Right lobe of liver (tissue), 6 donors: ENCODE measurements at regions not wholly inside any gene's neighbourhood (a gene's known extent, or its start where the extent isn't known, plus 50 kb on each side); places are given as distances from the start of the nearest gene placed in this dataset.

Source experiments
- ATAC-seq, 4 donors: fragments of 200-7000 bp; cut with Tn5 transposase; one replicate each; pipeline ENCODE4 v1.9.1; 2020; ENCODE audit warnings: mild to moderate bottlenecking in 4 of 4, moderate library complexity in 4 of 4
- DNase-seq, 3 donors: peaks; one replicate each; pipeline ENCODE4 v3.0.0-alpha.2; 2020
- H3K27ac ChIP-seq, 3 donors: fragments of 200-600 bp; one replicate each; pipeline ENCODE4 v1.8.0; 2022
- H3K27me3 ChIP-seq, 2 donors: fragments of 200-600 bp; one replicate each; pipeline ENCODE4 v1.8.0; 2022
- H3K36me3 ChIP-seq, 4 donors: fragments of 200-600 bp; sonication (generic) in 1 of 4; one replicate each; pipeline versions ENCODE4 v1.5.1 to v1.8.0; 2017 to 2022; ENCODE audit warnings: control low read depth in 1 of 4
- H3K4me1 ChIP-seq, 4 donors: fragments of 200-600 bp; sonication (generic) in 1 of 4; one replicate each; pipeline versions ENCODE4 v1.5.1 to v1.8.0; 2017 to 2022; ENCODE audit warnings: control low read depth in 1 of 4
- H3K4me3 ChIP-seq, 3 donors: fragments of 200-600 bp; one replicate each; pipeline ENCODE4 v1.8.0; 2022
- H3K9me3 ChIP-seq, 4 donors: fragments of 200-600 bp; sonication (generic) in 1 of 4; one replicate each; pipeline versions ENCODE4 v1.5.1 to v1.8.0; 2017 to 2022; ENCODE audit warnings: control low read depth in 1 of 4
- CTCF ChIP-seq, 4 donors: fragments of 200-600 bp in 3 of 4; fragments of 450-650 bp in 1 of 4; IDR thresholded peaks; one replicate each; pipeline versions ENCODE4 v1.5.1 to v1.8.0; 2016 to 2022; ENCODE audit warnings: antibody characterized with exemption in 4 of 4, mild to moderate bottlenecking in 2 of 4
- POLR2A ChIP-seq: fragments of 450-650 bp; IDR thresholded peaks from one replicate; pipeline ENCODE4 v1.6.1; 2017; ENCODE audit warnings: antibody characterized with exemption, mild to moderate bottlenecking
- WGBS: methylation state at CpG from one replicate; pipeline ENCODE4 v1.1.6; 2018; ENCODE audit warnings: low coverage, low lambda C conversion rate; ENCODE audit not compliant: insufficient coverage; ENCODE audit errors: missing lambda C conversion rate; 5-methylcytosine and 5-hydroxymethylcytosine counted together
- intact Hi-C, 2 donors: fragments of 100-400 bp; cut with DNase I; formaldehyde crosslinking; loops; one replicate each; pipeline versions ENCODE4 v1.11.2 to v1.14.1; 2022
- donor health status: DM: no; HTN: yes; CAD: no.
- donor health status: DM: no; HTN: no; CAD: no.
- donor health status: DM: no; HTN: no; CAD: no.
- donor health status: DM: no; HTN: yes; CAD: no.
- donor health status: DM: no; HTN: yes; CAD: no.

GRCh38 chr3:84128024-84128423, 830.8 kb upstream of the CADM2 start:
- Histone ChIP-seq H3K27me3 (no peaks in the 10 kb centered on the region), H3K4me3 (no peak overlapping the region), H3K27ac (no peak overlapping the region), H3K9me3 (no peaks in the 10 kb centered on the region), H3K36me3 (no peaks in the 10 kb centered on the region), H3K4me1 (no peaks in the 10 kb centered on the region)
- no peak for DNase-seq
- TF ChIP-seq POLR2A: no peak
- TF ChIP-seq CTCF (IDR thresholded peaks at IDR 0.05): no peak
- intact Hi-C loops: no loop called here
- no peak for ATAC-seq
- 52% methylated on average over 2 of the region's 2 CpGs for WGBS

DNA sequence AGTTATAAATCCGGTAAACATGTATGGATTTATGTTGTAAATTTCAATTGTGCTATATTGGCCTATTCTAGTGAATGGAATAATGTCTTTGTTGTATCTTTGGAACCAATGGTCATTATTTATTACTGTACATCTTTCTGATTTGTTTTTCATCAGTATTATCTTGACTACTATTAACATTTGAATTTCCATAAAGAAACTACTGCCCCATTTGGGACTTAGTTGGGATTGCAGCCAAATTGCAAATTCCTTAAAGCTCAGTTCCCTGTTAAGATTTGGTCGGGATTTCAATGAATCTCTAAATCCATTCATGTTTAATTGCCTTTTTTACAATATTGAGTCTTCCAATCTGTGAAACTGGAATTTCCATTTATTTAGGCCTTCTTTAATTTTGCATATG, 822.4 kb upstream of the CADM2 start:
- Histone ChIP-seq H3K27me3 (no peaks in the 10 kb centered on the region), H3K36me3 (no peaks in the 10 kb centered on the region), H3K4me3 (no peak overlapping the region), H3K27ac (no peak overlapping the region), H3K4me1 (no peaks in the 10 kb centered on the region), H3K9me3 (no peaks in the 10 kb centered on the region)
- no peak for DNase-seq
- ATAC-seq: no peak
- TF ChIP-seq POLR2A (no peak), CTCF (IDR thresholded peaks at IDR 0.05) (no peak)
- WGBS: 36% methylated on average over 2 of the region's 2 CpGs
- intact Hi-C loops: no loop called here

- Histone ChIP-seq H3K27me3 (no peaks in the 10 kb centered on the region), H3K36me3 (no peaks in the 10 kb centered on the region), H3K9me3 (no peaks in the 10 kb centered on the region), H3K27ac (no peak overlapping the region), H3K4me3 (no peak overlapping the region), H3K4me1 (no peaks in the 10 kb centered on the region)
- 40% methylated on average over 3 of the region's 3 CpGs for WGBS
- intact Hi-C loops: no loop called here
- ATAC-seq (no peak), DNase-seq (no peak)
- TF ChIP-seq CTCF (IDR thresholded peaks at IDR 0.05) (no peak), POLR2A (no peak)
These were observed 818.2 kb upstream of the CADM2 start for GRCh38 chr3:84140631-84141030.

- Histone ChIP-seq H3K4me1 (no peaks in the 10 kb centered on the region), H3K27me3 (no peaks in the 10 kb centered on the region), H3K27ac (no peak overlapping the region), H3K4me3 (no peak overlapping the region), H3K9me3 (no peaks in the 10 kb centered on the region), H3K36me3 (no peaks in the 10 kb centered on the region)
- TF ChIP-seq POLR2A (no peak), CTCF (IDR thresholded peaks at IDR 0.05) (no peak)
- ATAC-seq (no peak), DNase-seq (no peak)
- intact Hi-C loops: no loop called here
- 51% methylated on average over 2 of the region's 2 CpGs for WGBS
These were observed 817.2 kb upstream of the CADM2 start for GRCh38 chr3:84141571-84141970.

DNA sequence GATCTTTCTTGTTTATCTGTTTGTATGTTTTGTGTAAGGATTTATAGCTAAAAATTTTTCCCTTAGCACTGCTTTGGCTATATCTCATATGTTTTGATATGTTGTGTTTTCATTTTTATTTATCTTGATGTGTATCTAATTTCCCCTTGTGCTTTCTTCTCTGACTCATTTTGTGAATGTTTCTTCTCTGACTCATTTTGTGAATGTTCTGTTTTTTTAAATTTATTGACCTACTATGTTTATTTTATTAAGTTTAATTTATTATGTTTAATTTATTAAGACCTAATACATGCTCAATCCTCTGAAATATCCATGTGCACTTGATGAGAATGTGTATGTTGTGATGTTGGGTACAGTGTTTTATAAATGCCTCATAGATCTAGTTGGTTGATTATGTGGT, 793.5 kb upstream of the CADM2 start:
- H3K4me1 ChIP-seq: no peaks in the 10 kb centered on the region
- ATAC-seq (no peak), DNase-seq (no peak)
- H3K27ac ChIP-seq: no peak overlapping the region
- intact Hi-C loops: no loop called here
- H3K4me3 ChIP-seq: no peak overlapping the region
- TF ChIP-seq CTCF (IDR thresholded peaks at IDR 0.05) (no peak), POLR2A (no peak)
- H3K36me3 ChIP-seq: no peaks in the 10 kb centered on the region
- no peaks in the 10 kb centered on the region for H3K27me3 ChIP-seq
- H3K9me3 ChIP-seq: no peaks in the 10 kb centered on the region
